ENCODE measurements at regions not wholly inside any gene's neighbourhood (a gene's known extent, or its start where the extent isn't known, plus 50 kb on each side); places are given as distances from the start of the nearest gene placed in this dataset.
"Not testable (repeated sequence)": the region's sequence is repeated elsewhere in the genome, so short reads cannot be mapped to it uniquely, and the experiment has no call there.

GRCh38 chr6:86079938-86080337, 437.3 kb upstream of the SYNCRIP start:
- CTCF ChIA-PET: no interaction called here

GRCh38 chr6:86070151-86070550, 427.5 kb upstream of the SYNCRIP start:
- H3K27ac Mint-ChIP-seq: no peak overlapping the region
- DNase-seq (no peak), ATAC-seq (replicated peaks in 1 of 4) (no peak)
- ChIA-PET POLR2A (interaction anchor here in 1 of 2 donors (0.5 kb wide), 1 partner anchor 1088 kb away, joined by 3 read pairs; no protein-coding TSS in a partner anchor), CTCF (no interaction called here)
- Histone ChIP-seq H3K4me3 (ENCODE audit: control insufficient read depth in 1 of 2, extremely low read depth in 1 of 2, low read length in 1 of 2) (no peak overlapping the region), H3K27ac (ENCODE audit: low read length) (no peak overlapping the region), H3K4me1 (ENCODE audit: control insufficient read depth in 1 of 2, extremely low read depth in 1 of 2, insufficient read depth in 2 of 2, low read length in 2 of 2) (no peaks in the 10 kb centered on the region), H3K36me3 (ENCODE audit: control insufficient read depth in 2 of 2, extremely low read depth in 1 of 2, insufficient read depth in 1 of 2, low read length in 1 of 2) (no peaks in the 10 kb centered on the region), H3K27me3 (replicated peaks in 1 of 2; ENCODE audit: control insufficient read depth in 2 of 2, extremely low read depth in 1 of 2, insufficient read depth in 2 of 2, low read length in 1 of 2) (no peaks in the 10 kb centered on the region), H3K9me3 (no peaks in the 10 kb centered on the region)
- H3K36me3 Mint-ChIP-seq: no peaks in the 10 kb centered on the region
- H3K27me3 Mint-ChIP-seq: no peaks in the 10 kb centered on the region
- peaks cover 0 to 10% (median 6%) of the 10 kb centered on the region in 3 donors for H3K9me3 Mint-ChIP-seq
- H3K4me3 Mint-ChIP-seq: no peak overlapping the region
- H3K4me1 Mint-ChIP-seq: no peaks in the 10 kb centered on the region

More at GRCh38 chr6:86079938-86080337, 437.3 kb upstream of the SYNCRIP start:
- no peaks in the 10 kb centered on the region for H3K27me3 Mint-ChIP-seq
- 10% methylated on average over 1 of the region's 1 CpG for WGBS (ENCODE audit: insufficient coverage)
- no peak for ATAC-seq (replicated peaks in 1 of 4)
- H3K27me3 ChIP-seq (replicated peaks in 1 of 2; ENCODE audit: control insufficient read depth in 2 of 2, extremely low read depth in 1 of 2, insufficient read depth in 2 of 2, low read length in 1 of 2): no peaks in the 10 kb centered on the region
- no peaks in the 10 kb centered on the region for H3K36me3 ChIP-seq (ENCODE audit: control insufficient read depth in 2 of 2, extremely low read depth in 1 of 2, insufficient read depth in 1 of 2, low read length in 1 of 2)
- H3K4me1 Mint-ChIP-seq: no peaks in the 10 kb centered on the region
- DNase-seq: no peak
- H3K36me3 Mint-ChIP-seq: no peaks in the 10 kb centered on the region
- no peaks in the 10 kb centered on the region for H3K9me3 ChIP-seq
- no peak overlapping the region for H3K27ac Mint-ChIP-seq
- peaks cover 11 to 19% (median 12%) of the 10 kb centered on the region in 3 donors for H3K9me3 Mint-ChIP-seq
- H3K27ac ChIP-seq (ENCODE audit: low read length): no peak overlapping the region
- no peaks in the 10 kb centered on the region for H3K4me1 ChIP-seq (ENCODE audit: control insufficient read depth in 1 of 2, extremely low read depth in 1 of 2, insufficient read depth in 2 of 2, low read length in 2 of 2)
- no peak overlapping the region for H3K4me3 Mint-ChIP-seq
- H3K4me3 ChIP-seq (ENCODE audit: control insufficient read depth in 1 of 2, extremely low read depth in 1 of 2, low read length in 1 of 2): no peak overlapping the region
- POLR2A ChIA-PET: no interaction called here

- H3K36me3 ChIP-seq (ENCODE audit: control insufficient read depth in 2 of 2, extremely low read depth in 1 of 2, insufficient read depth in 1 of 2, low read length in 1 of 2); H3K27ac Mint-ChIP-seq; H3K27me3 Mint-ChIP-seq; POLR2A ChIA-PET; H3K36me3 Mint-ChIP-seq; H3K4me1 ChIP-seq (ENCODE audit: control insufficient read depth in 1 of 2, extremely low read depth in 1 of 2, insufficient read depth in 2 of 2, low read length in 2 of 2); H3K4me3 Mint-ChIP-seq; H3K27me3 ChIP-seq (replicated peaks in 1 of 2; ENCODE audit: control insufficient read depth in 2 of 2, extremely low read depth in 1 of 2, insufficient read depth in 2 of 2, low read length in 1 of 2); H3K4me1 Mint-ChIP-seq; DNase-seq; H3K27ac ChIP-seq (ENCODE audit: low read length); H3K9me3 ChIP-seq; ATAC-seq (replicated peaks in 1 of 4); CTCF ChIA-PET; H3K4me3 ChIP-seq (ENCODE audit: control insufficient read depth in 1 of 2, extremely low read depth in 1 of 2, low read length in 1 of 2): not testable (repeated sequence)
- peaks cover 13 to 16% (median 14%) of the 10 kb centered on the region in 3 donors for H3K9me3 Mint-ChIP-seq
- WGBS (ENCODE audit: insufficient coverage): 73% methylated on average over 2 of the region's 3 CpGs
Observed at GRCh38 chr6:86065002-86065401, 422.3 kb upstream of the SYNCRIP start.

GRCh38 chr6:86057293-86057980, 414.8 kb upstream of the SYNCRIP start:
- H3K4me3 ChIP-seq (ENCODE audit: control insufficient read depth in 1 of 2, extremely low read depth in 1 of 2, low read length in 1 of 2); H3K4me1 Mint-ChIP-seq; H3K27ac Mint-ChIP-seq; H3K36me3 Mint-ChIP-seq; H3K9me3 ChIP-seq; H3K4me3 Mint-ChIP-seq; CTCF ChIA-PET; H3K27me3 Mint-ChIP-seq; POLR2A ChIA-PET; ATAC-seq (replicated peaks in 1 of 4); H3K4me1 ChIP-seq (ENCODE audit: control insufficient read depth in 1 of 2, extremely low read depth in 1 of 2, insufficient read depth in 2 of 2, low read length in 2 of 2); DNase-seq; H3K36me3 ChIP-seq (ENCODE audit: control insufficient read depth in 2 of 2, extremely low read depth in 1 of 2, insufficient read depth in 1 of 2, low read length in 1 of 2); H3K27me3 ChIP-seq (replicated peaks in 1 of 2; ENCODE audit: control insufficient read depth in 2 of 2, extremely low read depth in 1 of 2, insufficient read depth in 2 of 2, low read length in 1 of 2); H3K27ac ChIP-seq (ENCODE audit: low read length): not testable (repeated sequence)
- 84% methylated on average over 8 of the region's 18 CpGs for WGBS (ENCODE audit: insufficient coverage)
- H3K9me3 Mint-ChIP-seq: peaks cover 6 to 12% (median 11%) of the 10 kb centered on the region in 3 donors

- H3K36me3 Mint-ChIP-seq: no peaks in the 10 kb centered on the region
- Histone ChIP-seq H3K27me3 (replicated peaks in 1 of 2; ENCODE audit: control insufficient read depth in 2 of 2, extremely low read depth in 1 of 2, insufficient read depth in 2 of 2, low read length in 1 of 2) (no peaks in the 10 kb centered on the region), H3K36me3 (ENCODE audit: control insufficient read depth in 2 of 2, extremely low read depth in 1 of 2, insufficient read depth in 1 of 2, low read length in 1 of 2) (no peaks in the 10 kb centered on the region), H3K4me1 (ENCODE audit: control insufficient read depth in 1 of 2, extremely low read depth in 1 of 2, insufficient read depth in 2 of 2, low read length in 2 of 2) (no peaks in the 10 kb centered on the region), H3K4me3 (ENCODE audit: control insufficient read depth in 1 of 2, extremely low read depth in 1 of 2, low read length in 1 of 2) (no peak overlapping the region), H3K9me3 (no peaks in the 10 kb centered on the region), H3K27ac (ENCODE audit: low read length) (no peak overlapping the region)
- H3K4me3 Mint-ChIP-seq: no peak overlapping the region
- no peak for ATAC-seq (replicated peaks in 1 of 4)
- peaks cover 8 to 21% (median 20%) of the 10 kb centered on the region in 3 donors for H3K9me3 Mint-ChIP-seq
- ChIA-PET POLR2A (no interaction called here), CTCF (no interaction called here)
- no peak overlapping the region for H3K27ac Mint-ChIP-seq
- no peaks in the 10 kb centered on the region for H3K27me3 Mint-ChIP-seq
- no peaks in the 10 kb centered on the region for H3K4me1 Mint-ChIP-seq
- DNase-seq: no peak
Observed at GRCh38 chr6:86045038-86045437, 402.4 kb upstream of the SYNCRIP start.

GRCh38 chr6:86042214-86042613, 399.5 kb upstream of the SYNCRIP start:
- no peak overlapping the region for H3K4me3 Mint-ChIP-seq
- ChIA-PET CTCF (no interaction called here), POLR2A (no interaction called here)
- H3K27me3 Mint-ChIP-seq: no peaks in the 10 kb centered on the region
- Histone ChIP-seq H3K27me3 (replicated peaks in 1 of 2; ENCODE audit: control insufficient read depth in 2 of 2, extremely low read depth in 1 of 2, insufficient read depth in 2 of 2, low read length in 1 of 2) (no peaks in the 10 kb centered on the region), H3K27ac (ENCODE audit: low read length) (no peak overlapping the region), H3K9me3 (peaks cover 2% of the 10 kb centered on the region), H3K4me3 (ENCODE audit: control insufficient read depth in 1 of 2, extremely low read depth in 1 of 2, low read length in 1 of 2) (no peak overlapping the region), H3K36me3 (ENCODE audit: control insufficient read depth in 2 of 2, extremely low read depth in 1 of 2, insufficient read depth in 1 of 2, low read length in 1 of 2) (no peaks in the 10 kb centered on the region), H3K4me1 (ENCODE audit: control insufficient read depth in 1 of 2, extremely low read depth in 1 of 2, insufficient read depth in 2 of 2, low read length in 2 of 2) (no peaks in the 10 kb centered on the region)
- H3K27ac Mint-ChIP-seq: no peak overlapping the region
- H3K4me1 Mint-ChIP-seq: no peaks in the 10 kb centered on the region
- H3K9me3 Mint-ChIP-seq: peaks cover 8 to 24% (median 12%) of the 10 kb centered on the region in 3 donors
- H3K36me3 Mint-ChIP-seq: no peaks in the 10 kb centered on the region
- no peak for DNase-seq
- no peak for ATAC-seq (replicated peaks in 1 of 4)

- 44% methylated on average over 2 of the region's 2 CpGs for WGBS (ENCODE audit: insufficient coverage)
- Histone ChIP-seq H3K9me3 (no peaks in the 10 kb centered on the region), H3K36me3 (ENCODE audit: control insufficient read depth in 2 of 2, extremely low read depth in 1 of 2, insufficient read depth in 1 of 2, low read length in 1 of 2) (no peaks in the 10 kb centered on the region), H3K27ac (ENCODE audit: low read length) (no peak overlapping the region), H3K27me3 (replicated peaks in 1 of 2; ENCODE audit: control insufficient read depth in 2 of 2, extremely low read depth in 1 of 2, insufficient read depth in 2 of 2, low read length in 1 of 2) (no peaks in the 10 kb centered on the region), H3K4me3 (ENCODE audit: control insufficient read depth in 1 of 2, extremely low read depth in 1 of 2, low read length in 1 of 2) (no peak overlapping the region), H3K4me1 (ENCODE audit: control insufficient read depth in 1 of 2, extremely low read depth in 1 of 2, insufficient read depth in 2 of 2, low read length in 2 of 2) (no peaks in the 10 kb centered on the region)
- H3K4me1 Mint-ChIP-seq: no peaks in the 10 kb centered on the region
- POLR2A ChIA-PET: no interaction called here
- no peaks in the 10 kb centered on the region for H3K36me3 Mint-ChIP-seq
- H3K27ac Mint-ChIP-seq: no peak overlapping the region
- ATAC-seq (replicated peaks in 1 of 4) (no peak), DNase-seq (no peak)
- CTCF ChIA-PET: no interaction called here
- peaks cover 4 to 9% (median 7%) of the 10 kb centered on the region in 3 donors for H3K9me3 Mint-ChIP-seq
- H3K27me3 Mint-ChIP-seq: no peaks in the 10 kb centered on the region
- H3K4me3 Mint-ChIP-seq: no peak overlapping the region
Observed at GRCh38 chr6:86031713-86032112, 389.0 kb upstream of the SYNCRIP start.
